Smooth muscle cell (in vitro differentiated cells): ENCODE measurements at regions not wholly inside any gene's neighbourhood (a gene's known extent, or its start where the extent isn't known, plus 50 kb on each side); places are given as distances from the start of the nearest gene placed in this dataset.

ENCODE experiments used
- DNase-seq: peaks from one replicate; lab custom pipeline; 2025; ENCODE audit not compliant: unreplicated experiment; lab: John Stamatoyannopoulos, UW
- H2AFZ ChIP-seq: fragments of 200-600 bp; sonication (generic); 2 replicates; pipeline ENCODE4 v1.6.0; 2016; ENCODE audit warnings: antibody characterized with exemption, low read depth, mild to moderate bottlenecking
- H3F3A ChIP-seq: fragments of 200-600 bp; sonication (generic); 2 replicates; pipeline ENCODE4 v1.6.0; 2017; ENCODE audit warnings: antibody characterized with exemption, low read depth
- H3K27ac ChIP-seq: fragments of 200-600 bp; sonication (generic); 2 replicates; pipeline ENCODE4 v1.5.1; 2016; ENCODE audit warnings: low read depth, mild to moderate bottlenecking
- H3K27me3 ChIP-seq: fragments of 200-600 bp; sonication (generic); 2 replicates; pipeline ENCODE4 v1.6.1; 2016; ENCODE audit warnings: low read depth, mild to moderate bottlenecking
- H3K36me3 ChIP-seq: fragments of 200-600 bp; sonication (generic); 2 replicates; pipeline ENCODE4 v1.5.1; 2016; ENCODE audit warnings: low read depth
- H3K4me1 ChIP-seq: fragments of 200-600 bp; sonication (generic); 2 replicates; pipeline ENCODE4 v1.5.1; 2016; ENCODE audit warnings: low read depth
- H3K4me2 ChIP-seq: fragments of 200-600 bp; sonication (generic); 2 replicates; pipeline ENCODE4 v1.6.0; 2016; ENCODE audit warnings: mild to moderate bottlenecking
- H3K4me3 ChIP-seq: fragments of 200-600 bp; sonication (generic); 2 replicates; pipeline ENCODE4 v1.5.1; 2016; ENCODE audit warnings: mild to moderate bottlenecking
- H3K79me2 ChIP-seq: fragments of 200-600 bp; sonication (generic); 2 replicates; pipeline ENCODE4 v1.6.0; 2016; ENCODE audit warnings: low read depth, mild to moderate bottlenecking
- H3K9ac ChIP-seq: fragments of 200-600 bp; sonication (generic); 2 replicates; pipeline ENCODE4 v1.6.0; 2016; ENCODE audit warnings: low read depth
- H3K9me3 ChIP-seq: fragments of 200-600 bp; sonication (generic); replicated peaks from 2 replicates; pipeline ENCODE4 v1.5.1; 2016; ENCODE audit warnings: low read depth
- H4K20me1 ChIP-seq: fragments of 200-600 bp; sonication (generic); 2 replicates; pipeline ENCODE4 v1.6.0; 2016; ENCODE audit warnings: low read depth
- WGBS: methylation state at CpG from one replicate; pipeline ENCODE4 v1.1.7; 2016; ENCODE audit warnings: low lambda C conversion rate; 5-methylcytosine and 5-hydroxymethylcytosine counted together
- TF ChIP-seq, protein P1 (sequence below): fragments of 200-600 bp; sonication (generic); IDR thresholded peaks from 2 replicates; pipeline ENCODE4 v1.5.1; 2017; ENCODE audit warnings: borderline replicate concordance, mild to moderate bottlenecking, antibody characterized with exemption; ENCODE audit not compliant: insufficient read depth, poor library complexity, severe bottlenecking

- no peak overlapping the region for H2AFZ ChIP-seq
- TF ChIP-seq, protein P1, sequence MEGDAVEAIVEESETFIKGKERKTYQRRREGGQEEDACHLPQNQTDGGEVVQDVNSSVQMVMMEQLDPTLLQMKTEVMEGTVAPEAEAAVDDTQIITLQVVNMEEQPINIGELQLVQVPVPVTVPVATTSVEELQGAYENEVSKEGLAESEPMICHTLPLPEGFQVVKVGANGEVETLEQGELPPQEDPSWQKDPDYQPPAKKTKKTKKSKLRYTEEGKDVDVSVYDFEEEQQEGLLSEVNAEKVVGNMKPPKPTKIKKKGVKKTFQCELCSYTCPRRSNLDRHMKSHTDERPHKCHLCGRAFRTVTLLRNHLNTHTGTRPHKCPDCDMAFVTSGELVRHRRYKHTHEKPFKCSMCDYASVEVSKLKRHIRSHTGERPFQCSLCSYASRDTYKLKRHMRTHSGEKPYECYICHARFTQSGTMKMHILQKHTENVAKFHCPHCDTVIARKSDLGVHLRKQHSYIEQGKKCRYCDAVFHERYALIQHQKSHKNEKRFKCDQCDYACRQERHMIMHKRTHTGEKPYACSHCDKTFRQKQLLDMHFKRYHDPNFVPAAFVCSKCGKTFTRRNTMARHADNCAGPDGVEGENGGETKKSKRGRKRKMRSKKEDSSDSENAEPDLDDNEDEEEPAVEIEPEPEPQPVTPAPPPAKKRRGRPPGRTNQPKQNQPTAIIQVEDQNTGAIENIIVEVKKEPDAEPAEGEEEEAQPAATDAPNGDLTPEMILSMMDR: no peak
- H4K20me1 ChIP-seq: no peaks in the 10 kb centered on the region
- WGBS: 84% methylated on average over 3 of the region's 3 CpGs
- H3K4me3 ChIP-seq: no peak overlapping the region
- no peaks in the 10 kb centered on the region for H3K27me3 ChIP-seq
- no peaks in the 10 kb centered on the region for H3F3A ChIP-seq
- H3K9me3 ChIP-seq: no peaks in the 10 kb centered on the region
- no peaks in the 10 kb centered on the region for H3K36me3 ChIP-seq
- H3K4me2 ChIP-seq: no peak overlapping the region
- H3K4me1 ChIP-seq: no peaks in the 10 kb centered on the region
- H3K9ac ChIP-seq: no peak overlapping the region
- H3K79me2 ChIP-seq: no peaks in the 10 kb centered on the region
- no peak overlapping the region for H3K27ac ChIP-seq
- DNase-seq: no peak
Observed at GRCh38 chr6:135748189-135748588, 103.3 kb upstream of the PDE7B start.

DNA sequence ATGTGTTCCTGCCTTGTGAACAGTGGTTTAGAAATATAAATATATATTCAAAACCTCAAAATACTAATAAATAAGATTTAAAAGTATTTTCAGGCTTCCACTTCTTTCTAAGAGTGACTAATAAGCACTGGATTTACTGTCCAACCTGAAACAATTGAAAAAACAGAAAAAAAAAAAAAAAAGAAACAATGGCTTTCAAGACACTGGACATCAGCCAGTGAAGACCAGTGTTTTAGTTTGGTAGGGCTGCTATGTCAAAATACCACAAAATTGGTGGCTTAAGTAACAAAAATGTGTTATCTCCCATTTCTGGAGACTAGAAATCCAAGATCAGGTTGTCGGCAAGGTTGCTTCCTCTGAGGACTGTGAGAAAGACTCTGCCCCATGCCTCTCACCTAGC is 101.4 kb upstream of the PDE7B start:
- Histone ChIP-seq H3F3A (no peaks in the 10 kb centered on the region), H3K79me2 (no peaks in the 10 kb centered on the region), H2AFZ (no peak overlapping the region), H3K27me3 (no peaks in the 10 kb centered on the region), H3K4me2 (no peak overlapping the region), H4K20me1 (no peaks in the 10 kb centered on the region), H3K36me3 (no peaks in the 10 kb centered on the region), H3K4me1 (no peaks in the 10 kb centered on the region), H3K9me3 (no peaks in the 10 kb centered on the region), H3K9ac (no peak overlapping the region), H3K27ac (no peak overlapping the region), H3K4me3 (no peak overlapping the region)
- TF ChIP-seq, protein P1: no peak
- DNase-seq: no peak
- WGBS: 96% methylated on average over 1 of the region's 1 CpG

- Histone ChIP-seq H3K4me1 (no peaks in the 10 kb centered on the region), H4K20me1 (no peaks in the 10 kb centered on the region), H3K36me3 (no peaks in the 10 kb centered on the region), H3K27me3 (no peaks in the 10 kb centered on the region), H3K4me3 (no peak overlapping the region), H3K27ac (no peak overlapping the region), H3F3A (no peaks in the 10 kb centered on the region), H3K4me2 (no peak overlapping the region), H3K9ac (no peak overlapping the region), H3K9me3 (no peaks in the 10 kb centered on the region), H2AFZ (no peak overlapping the region), H3K79me2 (no peaks in the 10 kb centered on the region)
- WGBS: 92% methylated on average over 3 of the region's 3 CpGs
- TF ChIP-seq, protein P1: no peak
- no peak for DNase-seq
Observed at GRCh38 chr6:135753196-135753595, 98.3 kb upstream of the PDE7B start.

- no peaks in the 10 kb centered on the region for H3K27me3 ChIP-seq
- no peaks in the 10 kb centered on the region for H3K79me2 ChIP-seq
- no peak overlapping the region for H2AFZ ChIP-seq
- no peak overlapping the region for H3K4me2 ChIP-seq
- H3K4me3 ChIP-seq: no peak overlapping the region
- H3F3A ChIP-seq: no peaks in the 10 kb centered on the region
- H3K9ac ChIP-seq: no peak overlapping the region
- peaks cover 3% of the 10 kb centered on the region for H3K36me3 ChIP-seq
- H3K4me1 ChIP-seq: no peaks in the 10 kb centered on the region
- no peaks in the 10 kb centered on the region for H3K9me3 ChIP-seq
- no peak for DNase-seq
- TF ChIP-seq, protein P1: peak; percentile 10
- WGBS: 68% methylated on average over 5 of the region's 5 CpGs
- no peak overlapping the region for H3K27ac ChIP-seq
- H4K20me1 ChIP-seq: no peaks in the 10 kb centered on the region
Observed at GRCh38 chr6:135759831-135760230, 91.7 kb upstream of the PDE7B start.
